Thoracic aorta (tissue), 2 donors: ENCODE measurements at regions not wholly inside any gene's neighbourhood (a gene's known extent, or its start where the extent isn't known, plus 50 kb on each side); places are given as distances from the start of the nearest gene placed in this dataset.

Experiments used
- ATAC-seq: fragments of 150-250 bp; one replicate; pipeline ENCODE4 v1.8.0; 2017; ENCODE audit warnings: low read depth; ENCODE audit not compliant: insufficient number of reproducible peaks, low FRiP score
- DNase-seq: peaks from one replicate; pipeline ENCODE4 v3.0.0-alpha.2; 2020; ENCODE audit warnings: low spot score
- H3K27ac ChIP-seq, 2 donors: fragments of 200-600 bp; sonication (generic); 1 replicate in 1 of 2; 2 replicates in 1 of 2; pipeline ENCODE4 v1.5.1; 2016; ENCODE audit warnings: mild to moderate bottlenecking in 2 of 2, moderate library complexity in 2 of 2
- H3K27me3 ChIP-seq: fragments of 200-600 bp; sonication (generic); replicated peaks from 2 replicates; pipeline ENCODE4 v1.6.0; 2016; ENCODE audit warnings: mild to moderate bottlenecking; ENCODE audit not compliant: insufficient read depth
- H3K36me3 ChIP-seq: fragments of 200-600 bp; sonication (generic); one replicate; pipeline ENCODE4 v1.5.1; 2016
- H3K4me1 ChIP-seq, 2 donors: fragments of 200-600 bp; sonication (generic); 1 replicate in 1 of 2; 2 replicates in 1 of 2; pipeline versions ENCODE4 v1.5.1 to v1.6.0; 2016; ENCODE audit warnings: low read depth in 2 of 2, mild to moderate bottlenecking in 1 of 2; ENCODE audit not compliant: control insufficient read depth in 1 of 2
- H3K4me3 ChIP-seq: fragments of 200-600 bp; sonication (generic); 2 replicates; pipeline ENCODE4 v1.5.1; 2016; ENCODE audit warnings: mild to moderate bottlenecking
- H3K9me3 ChIP-seq: fragments of 200-600 bp; sonication (generic); 2 replicates; pipeline ENCODE4 v1.5.1; 2016
- TF ChIP-seq, protein P1 (sequence below): fragments of 200-600 bp; sonication (generic); IDR thresholded peaks from one replicate; pipeline ENCODE4 v1.5.1; 2019; ENCODE audit warnings: antibody characterized with exemption

DNA sequence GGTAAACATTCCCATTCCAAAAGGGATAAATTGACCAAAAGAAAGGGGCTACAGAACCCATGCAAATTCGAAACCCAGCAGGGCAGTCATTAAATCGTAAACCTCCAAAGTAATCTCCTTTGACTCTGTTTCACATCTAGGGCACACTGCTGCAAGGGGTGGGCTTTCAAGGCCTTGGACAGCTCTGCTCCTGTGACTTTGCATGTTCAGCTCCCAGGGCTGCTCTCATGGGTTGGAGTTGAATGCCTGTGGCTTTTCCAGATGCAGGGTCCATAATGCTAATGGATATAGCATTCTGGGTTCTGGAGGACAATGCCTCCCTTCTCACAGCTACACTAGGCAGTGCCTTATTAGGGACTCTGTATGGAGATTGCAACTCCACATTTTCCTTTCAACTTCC is 211.9 kb upstream of the MANEA start:
- no peaks in the 10 kb centered on the region for H3K4me1 ChIP-seq
- no peak overlapping the region for H3K27ac ChIP-seq
- ATAC-seq (no peak), DNase-seq (no peak)
- TF ChIP-seq, protein P1, sequence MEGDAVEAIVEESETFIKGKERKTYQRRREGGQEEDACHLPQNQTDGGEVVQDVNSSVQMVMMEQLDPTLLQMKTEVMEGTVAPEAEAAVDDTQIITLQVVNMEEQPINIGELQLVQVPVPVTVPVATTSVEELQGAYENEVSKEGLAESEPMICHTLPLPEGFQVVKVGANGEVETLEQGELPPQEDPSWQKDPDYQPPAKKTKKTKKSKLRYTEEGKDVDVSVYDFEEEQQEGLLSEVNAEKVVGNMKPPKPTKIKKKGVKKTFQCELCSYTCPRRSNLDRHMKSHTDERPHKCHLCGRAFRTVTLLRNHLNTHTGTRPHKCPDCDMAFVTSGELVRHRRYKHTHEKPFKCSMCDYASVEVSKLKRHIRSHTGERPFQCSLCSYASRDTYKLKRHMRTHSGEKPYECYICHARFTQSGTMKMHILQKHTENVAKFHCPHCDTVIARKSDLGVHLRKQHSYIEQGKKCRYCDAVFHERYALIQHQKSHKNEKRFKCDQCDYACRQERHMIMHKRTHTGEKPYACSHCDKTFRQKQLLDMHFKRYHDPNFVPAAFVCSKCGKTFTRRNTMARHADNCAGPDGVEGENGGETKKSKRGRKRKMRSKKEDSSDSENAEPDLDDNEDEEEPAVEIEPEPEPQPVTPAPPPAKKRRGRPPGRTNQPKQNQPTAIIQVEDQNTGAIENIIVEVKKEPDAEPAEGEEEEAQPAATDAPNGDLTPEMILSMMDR = no peak
- H3K27me3 ChIP-seq = no peaks in the 10 kb centered on the region
- no peak overlapping the region for H3K4me3 ChIP-seq
- H3K9me3 ChIP-seq = no peaks in the 10 kb centered on the region
- no peaks in the 10 kb centered on the region for H3K36me3 ChIP-seq

DNA sequence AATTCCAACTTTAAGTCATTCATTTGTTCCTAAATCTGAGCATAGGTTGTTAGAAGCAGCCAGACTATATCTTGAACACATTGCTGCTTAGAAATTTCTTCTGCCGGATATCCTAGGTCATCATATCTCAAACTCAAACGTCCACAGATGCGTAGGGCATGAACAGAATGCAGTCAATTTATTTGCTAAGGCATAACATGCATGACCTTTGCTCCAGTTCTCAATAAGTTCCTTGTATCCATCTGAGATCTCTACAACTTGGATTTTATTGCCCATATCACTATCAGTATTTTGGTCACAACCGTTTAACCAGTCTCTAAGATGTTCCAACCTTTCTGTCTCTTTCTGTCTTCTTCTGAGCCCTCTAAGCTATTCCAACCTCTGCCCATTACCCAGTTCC is 210.9 kb upstream of the MANEA start:
- Histone ChIP-seq H3K36me3 (no peaks in the 10 kb centered on the region), H3K27me3 (no peaks in the 10 kb centered on the region), H3K4me3 (no peak overlapping the region), H3K4me1 (no peaks in the 10 kb centered on the region), H3K27ac (no peak overlapping the region), H3K9me3 (no peaks in the 10 kb centered on the region)
- TF ChIP-seq, protein P1 = no peak
- ATAC-seq (no peak), DNase-seq (no peak)

DNA sequence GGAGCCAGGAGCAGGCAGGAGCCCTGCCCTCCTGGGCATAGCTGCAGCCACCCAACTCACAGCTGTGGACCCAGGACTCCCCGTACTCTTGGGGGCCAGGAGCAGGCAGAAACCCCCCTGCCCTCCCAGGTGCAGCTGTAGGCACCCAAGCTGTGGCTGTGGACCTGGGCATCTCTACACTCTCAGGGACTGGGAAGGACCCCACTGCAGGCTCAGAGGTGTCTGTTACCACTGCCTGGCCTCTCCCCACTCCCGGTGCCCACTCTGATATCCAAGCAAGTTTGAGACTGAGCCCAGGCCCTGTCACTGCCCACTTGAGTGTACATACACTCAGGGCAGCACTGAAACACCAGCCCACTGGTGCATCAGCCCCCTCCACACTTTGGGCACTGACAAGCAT is 193.5 kb upstream of the MANEA start:
- ATAC-seq (no peak), DNase-seq (no peak)
- no peaks in the 10 kb centered on the region for H3K4me1 ChIP-seq
- no peaks in the 10 kb centered on the region for H3K9me3 ChIP-seq
- TF ChIP-seq, protein P1 = no peak
- no peaks in the 10 kb centered on the region for H3K27me3 ChIP-seq
- no peaks in the 10 kb centered on the region for H3K36me3 ChIP-seq
- no peak overlapping the region for H3K27ac ChIP-seq
- H3K4me3 ChIP-seq = no peak overlapping the region

GRCh38 chr6:95384988-95385387 is 192.3 kb upstream of the MANEA start:
- TF ChIP-seq, protein P1 = no peak
- Histone ChIP-seq H3K27me3 (no peaks in the 10 kb centered on the region), H3K36me3 (no peaks in the 10 kb centered on the region), H3K4me3 (no peak overlapping the region), H3K27ac (no peak overlapping the region), H3K9me3 (no peaks in the 10 kb centered on the region), H3K4me1 (no peaks in the 10 kb centered on the region)
- no peak for DNase-seq
- ATAC-seq = no peak

- Histone ChIP-seq H3K27me3 (no peaks in the 10 kb centered on the region), H3K4me3 (no peak overlapping the region), H3K4me1 (no peaks in the 10 kb centered on the region), H3K9me3 (no peaks in the 10 kb centered on the region), H3K36me3 (no peaks in the 10 kb centered on the region), H3K27ac (no peak overlapping the region)
- DNase-seq (no peak), ATAC-seq (no peak)
- TF ChIP-seq, protein P1 = no peak
Measured at GRCh38 chr6:95387845-95388244, 189.5 kb upstream of the MANEA start.
